Activated CD4-positive, alpha-beta T cell treated with anti-CD3 and anti-CD28 coated beads for 48 hours (primary cell): ENCODE measurements at regions not wholly inside any gene's neighbourhood (a gene's known extent, or its start where the extent isn't known, plus 50 kb on each side); places are given as distances from the start of the nearest gene placed in this dataset.

Source experiments
- DNase-seq: peaks from one replicate; pipeline ENCODE4 v3.0.0-alpha.2; 2020

GRCh38 chr2:65482971-65483370 is 50.6 kb upstream of the SPRED2 start:
- DNase-seq = no peak
